Right ventricle myocardium superior (tissue), 1 donor: ENCODE measurements at regions not wholly inside any gene's neighbourhood (a gene's known extent, or its start where the extent isn't known, plus 50 kb on each side); places are given as distances from the start of the nearest gene placed in this dataset.

Experiments used
- ATAC-seq: fragments of 200-7000 bp; cut with Tn5 transposase; one replicate; pipeline ENCODE4 v1.9.1; 2020; ENCODE audit warnings: mild to moderate bottlenecking; ENCODE audit not compliant: poor library complexity
- DNase-seq: peaks from one replicate; pipeline ENCODE4 v3.0.0-alpha.2; 2020
- intact Hi-C: fragments of 100-400 bp; cut with DNase I; formaldehyde crosslinking; loops from one replicate; pipeline ENCODE4 v1.11.2; 2022
- donor health status: DM: no; HTN: yes; CAD: no; lungs with severe emphysema.

- DNase-seq (no peak), ATAC-seq (no peak)
- intact Hi-C loops = no loop called here
Measured at GRCh38 chr11:113563766-113564526, 88.7 kb upstream of the DRD2 start.

GRCh38 chr11:113562981-113563461 is 87.8 kb upstream of the DRD2 start:
- intact Hi-C loops = no loop called here
- ATAC-seq (no peak), DNase-seq (no peak)

- ATAC-seq = no peak
- DNase-seq = no peak
- intact Hi-C loops = no loop called here
Measured at GRCh38 chr11:113562576-113562975, 87.4 kb upstream of the DRD2 start.

GRCh38 chr11:113557926-113558325 is 82.7 kb upstream of the DRD2 start:
- ATAC-seq = no peak
- intact Hi-C loops = loop anchor here (10.0 kb wide), 1 partner anchor 177 kb away; no protein-coding TSS in a partner anchor
- DNase-seq = no peak

GRCh38 chr11:113556036-113556435 is 80.8 kb upstream of the DRD2 start:
- intact Hi-C loops = loop anchor here (10.0 kb wide), 1 partner anchor 179 kb away; no protein-coding TSS in a partner anchor
- DNase-seq = no peak
- ATAC-seq = no peak

GRCh38 chr11:113555071-113555619 is 79.9 kb upstream of the DRD2 start:
- intact Hi-C loops = loop anchor here (10.0 kb wide), 1 partner anchor 180 kb away; no protein-coding TSS in a partner anchor
- no peak for ATAC-seq

GRCh38 chr11:113554526-113554925 is 79.3 kb upstream of the DRD2 start:
- no peak for DNase-seq
- intact Hi-C loops = loop anchor here (10.0 kb wide), 1 partner anchor 180 kb away; no protein-coding TSS in a partner anchor
- no peak for ATAC-seq

More at GRCh38 chr11:113555071-113555619, 79.9 kb upstream of the DRD2 start:
- DNase-seq = no peak

- intact Hi-C loops = loop anchor here (10.0 kb wide), 1 partner anchor 181 kb away; no protein-coding TSS in a partner anchor
- DNase-seq = no peak
- no peak for ATAC-seq
Measured at GRCh38 chr11:113553915-113554314, 78.7 kb upstream of the DRD2 start.

- ATAC-seq = no peak
- intact Hi-C loops = loop anchor here (10.0 kb wide), 1 partner anchor 182 kb away; no protein-coding TSS in a partner anchor
- no peak for DNase-seq
Measured at GRCh38 chr11:113553235-113553634, 78.0 kb upstream of the DRD2 start.

GRCh38 chr11:113552271-113552670 is 77.1 kb upstream of the DRD2 start:
- DNase-seq = no peak
- ATAC-seq = no peak
- intact Hi-C loops = loop anchor here (10.0 kb wide), 1 partner anchor 183 kb away; no protein-coding TSS in a partner anchor

- intact Hi-C loops = loop anchor here (10.0 kb wide), 1 partner anchor 183 kb away; no protein-coding TSS in a partner anchor
- DNase-seq = no peak
- no peak for ATAC-seq
Measured at GRCh38 chr11:113551645-113552044, 76.4 kb upstream of the DRD2 start.

- ATAC-seq = no peak
- intact Hi-C loops = loop anchor here (10.0 kb wide), 1 partner anchor 185 kb away; no protein-coding TSS in a partner anchor
- no peak for DNase-seq
Measured at GRCh38 chr11:113549611-113550578, 74.7 kb upstream of the DRD2 start.

GRCh38 chr11:113549061-113549460 is 73.9 kb upstream of the DRD2 start:
- ATAC-seq = no peak
- intact Hi-C loops = no loop called here
- DNase-seq = no peak

GRCh38 chr11:113547739-113548138 is 72.5 kb upstream of the DRD2 start:
- no peak for ATAC-seq
- no peak for DNase-seq
- intact Hi-C loops = no loop called here

- ATAC-seq (no peak), DNase-seq (no peak)
- intact Hi-C loops = no loop called here
Measured at GRCh38 chr11:113546757-113547507, 71.7 kb upstream of the DRD2 start.

- ATAC-seq (no peak), DNase-seq (no peak)
- intact Hi-C loops = no loop called here
Measured at GRCh38 chr11:113542420-113542819, 67.2 kb upstream of the DRD2 start.

GRCh38 chr11:113540416-113541330 is 65.5 kb upstream of the DRD2 start:
- DNase-seq = no peak
- ATAC-seq = no peak
- intact Hi-C loops = no loop called here
